ENCODE measurements at regions not wholly inside any gene's neighbourhood (a gene's known extent, or its start where the extent isn't known, plus 50 kb on each side); places are given as distances from the start of the nearest gene placed in this dataset.

- no peak for TF ChIP-seq FOXM1 (IDR thresholded peaks at IDR 0.05; ENCODE audit: borderline replicate concordance, low read depth)
- TF ChIP-seq RAD21 (IDR thresholded peaks at IDR 0.05; ENCODE audit: low read depth) = no peak
- no peak for TF ChIP-seq YY1 (IDR thresholded peaks at IDR 0.05; ENCODE audit: low read depth)
- TF ChIP-seq TEAD4 (IDR thresholded peaks at IDR 0.05) = no peak
- TF ChIP-seq ZBTB7A (IDR thresholded peaks at IDR 0.05; ENCODE audit: low read depth) = no peak
- TF ChIP-seq REST (IDR thresholded peaks at IDR 0.05; ENCODE audit: low read depth) = no peak
- no peak for TF ChIP-seq CREB1 (IDR thresholded peaks at IDR 0.05; ENCODE audit: low read depth)
- TF ChIP-seq NFIC (IDR thresholded peaks at IDR 0.05) = no peak
- TF ChIP-seq CEBPB (IDR thresholded peaks at IDR 0.05) = no peak
- no peak for TF ChIP-seq TAF1 (IDR thresholded peaks at IDR 0.05; ENCODE audit: low read depth)
These were observed 275.5 kb upstream of the AZI2 start for GRCh38 chr3:28624084-28624483.

- TF ChIP-seq ZBTB7A (IDR thresholded peaks at IDR 0.05; ENCODE audit: low read depth) (no peak), RAD21 (IDR thresholded peaks at IDR 0.05; ENCODE audit: low read depth) (no peak), TCF12 (IDR thresholded peaks at IDR 0.05; ENCODE audit: low read depth) (no peak), TAF1 (IDR thresholded peaks at IDR 0.05; ENCODE audit: low read depth) (no peak), MAX (IDR thresholded peaks at IDR 0.05) (no peak), YY1 (IDR thresholded peaks at IDR 0.05; ENCODE audit: low read depth) (no peak), FOXM1 (IDR thresholded peaks at IDR 0.05; ENCODE audit: borderline replicate concordance, low read depth) (no peak), NFIC (IDR thresholded peaks at IDR 0.05) (no peak), CREB1 (IDR thresholded peaks at IDR 0.05; ENCODE audit: low read depth) (no peak), EGR1 (IDR thresholded peaks at IDR 0.05) (no peak), TEAD4 (IDR thresholded peaks at IDR 0.05) (no peak), REST (IDR thresholded peaks at IDR 0.05; ENCODE audit: low read depth) (no peak), EP300 (IDR thresholded peaks at IDR 0.05; ENCODE audit: borderline replicate concordance) (no peak), USF1 (IDR thresholded peaks at IDR 0.05) (no peak), CEBPB (IDR thresholded peaks at IDR 0.05) (no peak)
These were observed 285.4 kb upstream of the AZI2 start for GRCh38 chr3:28634019-28634418.

- TF ChIP-seq FOXM1 (IDR thresholded peaks at IDR 0.05; ENCODE audit: borderline replicate concordance, low read depth) (no peak), CEBPB (IDR thresholded peaks at IDR 0.05) (no peak), TCF12 (IDR thresholded peaks at IDR 0.05; ENCODE audit: low read depth) (no peak), TAF1 (IDR thresholded peaks at IDR 0.05; ENCODE audit: low read depth) (no peak), TEAD4 (IDR thresholded peaks at IDR 0.05) (no peak), REST (IDR thresholded peaks at IDR 0.05; ENCODE audit: low read depth) (no peak), CREB1 (IDR thresholded peaks at IDR 0.05; ENCODE audit: low read depth) (no peak), EGR1 (IDR thresholded peaks at IDR 0.05) (no peak), YY1 (IDR thresholded peaks at IDR 0.05; ENCODE audit: low read depth) (no peak), EP300 (IDR thresholded peaks at IDR 0.05; ENCODE audit: borderline replicate concordance) (no peak), MAX (IDR thresholded peaks at IDR 0.05) (no peak), ZBTB7A (IDR thresholded peaks at IDR 0.05; ENCODE audit: low read depth) (no peak), RAD21 (IDR thresholded peaks at IDR 0.05; ENCODE audit: low read depth) (no peak)
These were observed 289.1 kb upstream of the AZI2 start for GRCh38 chr3:28637742-28638141.

- TF ChIP-seq USF1 (IDR thresholded peaks at IDR 0.05) = no peak
- no peak for TF ChIP-seq CREB1 (IDR thresholded peaks at IDR 0.05; ENCODE audit: low read depth)
- TF ChIP-seq NFIC (IDR thresholded peaks at IDR 0.05) = no peak
- no peak for TF ChIP-seq FOXM1 (IDR thresholded peaks at IDR 0.05; ENCODE audit: borderline replicate concordance, low read depth)
These were observed 296.5 kb upstream of the AZI2 start for GRCh38 chr3:28645149-28645548.

GRCh38 chr3:28646435-28646834 is 297.8 kb upstream of the AZI2 start:
- TF ChIP-seq EGR1 (IDR thresholded peaks at IDR 0.05) = no peak
